Cardiac fibroblast (primary cell): ENCODE measurements at regions not wholly inside any gene's neighbourhood (a gene's known extent, or its start where the extent isn't known, plus 50 kb on each side); places are given as distances from the start of the nearest gene placed in this dataset.

ENCODE experiments used
- DNase-seq, 2 donors: peaks; one replicate each; pipeline versions ENCODE4 v3.0.0 to v3.0.0-alpha.2; 2010; ENCODE audit warnings: low read depth in 2 of 2
- H3K4me3 ChIP-seq, 2 donors: replicated peaks in 1 of 2; 1 replicate in 1 of 2; 2 replicates in 1 of 2; pipeline ENCODE4 v1.5.1; 2011; ENCODE audit warnings: low read depth in 2 of 2, low read length in 2 of 2, mild to moderate bottlenecking in 2 of 2, moderate library complexity in 1 of 2
- CTCF ChIP-seq: IDR thresholded peaks from one replicate; pipeline ENCODE4 v1.5.1; 2011; ENCODE audit warnings: low read depth, mild to moderate bottlenecking, low read length, inconsistent platforms

- peak in 1 of 2 donors; percentile 26 for DNase-seq
- no peak overlapping the region for H3K4me3 ChIP-seq
- no peak for TF ChIP-seq CTCF
Observed at GRCh38 chr13:73492811-73493210, 434.0 kb downstream of the KLF5 start.

- TF ChIP-seq CTCF, result no peak
- no peak for DNase-seq
- no peak overlapping the region for H3K4me3 ChIP-seq
Observed at GRCh38 chr13:73482556-73482955, 423.8 kb downstream of the KLF5 start.

- no peak overlapping the region for H3K4me3 ChIP-seq
- DNase-seq, result no peak
- TF ChIP-seq CTCF, result no peak
Observed at GRCh38 chr13:73481886-73482445, 423.2 kb downstream of the KLF5 start.

- H3K4me3 ChIP-seq, result no peak overlapping the region
- TF ChIP-seq CTCF, result no peak
- DNase-seq, result no peak
Observed at GRCh38 chr13:73480779-73481559, 422.2 kb downstream of the KLF5 start.

- no peak overlapping the region for H3K4me3 ChIP-seq
- DNase-seq, result no peak
- no peak for TF ChIP-seq CTCF
Observed at GRCh38 chr13:73479856-73480255, 421.1 kb downstream of the KLF5 start.

- no peak for TF ChIP-seq CTCF
- no peak for DNase-seq
- H3K4me3 ChIP-seq, result no peak overlapping the region
Observed at GRCh38 chr13:73479351-73479750, 420.5 kb downstream of the KLF5 start.
